ENCODE measurements at regions not wholly inside any gene's neighbourhood (a gene's known extent, or its start where the extent isn't known, plus 50 kb on each side); places are given as distances from the start of the nearest gene placed in this dataset.

DNA sequence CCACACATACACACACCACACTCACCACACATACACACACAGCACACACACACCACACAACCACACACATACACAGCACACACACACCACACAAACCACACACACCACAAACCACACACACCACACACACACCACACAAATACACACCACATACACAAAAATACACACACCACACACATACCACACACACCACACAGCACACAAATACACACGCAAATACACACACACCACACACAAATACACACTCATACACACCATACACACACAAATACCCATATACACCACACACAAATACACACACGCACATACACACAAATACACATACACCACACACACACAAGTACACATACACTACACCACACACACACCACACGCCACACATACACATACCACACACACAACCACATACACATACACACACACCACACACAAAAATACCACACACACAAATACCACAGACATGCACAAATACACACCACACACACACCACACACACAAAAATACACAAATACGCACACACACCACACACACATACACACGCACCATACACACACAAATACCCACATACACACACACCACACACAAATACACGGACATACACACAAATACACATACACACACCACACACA is 134.6 kb upstream of the TWIST2 start:
- no peak for TF ChIP-seq POLR2A (IDR thresholded peaks at IDR 0.05)
- TF ChIP-seq, protein P1, sequence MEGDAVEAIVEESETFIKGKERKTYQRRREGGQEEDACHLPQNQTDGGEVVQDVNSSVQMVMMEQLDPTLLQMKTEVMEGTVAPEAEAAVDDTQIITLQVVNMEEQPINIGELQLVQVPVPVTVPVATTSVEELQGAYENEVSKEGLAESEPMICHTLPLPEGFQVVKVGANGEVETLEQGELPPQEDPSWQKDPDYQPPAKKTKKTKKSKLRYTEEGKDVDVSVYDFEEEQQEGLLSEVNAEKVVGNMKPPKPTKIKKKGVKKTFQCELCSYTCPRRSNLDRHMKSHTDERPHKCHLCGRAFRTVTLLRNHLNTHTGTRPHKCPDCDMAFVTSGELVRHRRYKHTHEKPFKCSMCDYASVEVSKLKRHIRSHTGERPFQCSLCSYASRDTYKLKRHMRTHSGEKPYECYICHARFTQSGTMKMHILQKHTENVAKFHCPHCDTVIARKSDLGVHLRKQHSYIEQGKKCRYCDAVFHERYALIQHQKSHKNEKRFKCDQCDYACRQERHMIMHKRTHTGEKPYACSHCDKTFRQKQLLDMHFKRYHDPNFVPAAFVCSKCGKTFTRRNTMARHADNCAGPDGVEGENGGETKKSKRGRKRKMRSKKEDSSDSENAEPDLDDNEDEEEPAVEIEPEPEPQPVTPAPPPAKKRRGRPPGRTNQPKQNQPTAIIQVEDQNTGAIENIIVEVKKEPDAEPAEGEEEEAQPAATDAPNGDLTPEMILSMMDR (IDR thresholded peaks at IDR 0.05) = no peak

DNA sequence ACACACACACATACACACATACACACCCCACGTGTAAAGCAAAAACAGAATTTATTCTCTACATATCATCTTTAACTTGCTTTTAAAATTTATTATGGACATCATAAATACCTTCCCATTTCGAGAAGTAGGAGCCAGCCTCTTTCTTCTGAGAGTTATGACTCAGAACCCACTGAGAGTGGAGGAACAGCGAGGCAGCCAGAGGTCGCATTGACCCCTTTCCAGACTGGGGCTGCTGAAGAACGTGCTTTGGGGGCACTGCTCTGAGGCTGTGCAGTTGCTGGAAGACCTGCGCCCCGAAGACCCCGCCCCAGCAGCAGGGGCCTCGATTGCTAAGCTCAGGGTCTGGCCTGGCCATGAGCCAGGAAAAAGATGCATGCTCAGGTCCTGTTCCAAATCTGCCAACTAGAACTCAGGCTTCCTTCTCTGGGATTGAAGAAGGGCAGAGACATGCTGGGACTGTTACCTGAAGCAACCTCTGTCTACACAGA is 133.8 kb upstream of the TWIST2 start:
- peak overlapping the region; percentile 58 to 79 for H3K27ac ChIP-seq
- H3K4me1 ChIP-seq = peaks cover 0 to 4% of the 10 kb centered on the region in 2 donors
- no peaks in the 10 kb centered on the region for H3K27me3 ChIP-seq
- TF ChIP-seq, protein P1 (IDR thresholded peaks at IDR 0.05) = peak; percentile 7 to 22 (median 14)
- no peak for TF ChIP-seq POLR2A (IDR thresholded peaks at IDR 0.05)
- H3K9me3 ChIP-seq = no peaks in the 10 kb centered on the region
- no peak overlapping the region for H3K4me3 ChIP-seq
- no peaks in the 10 kb centered on the region for H3K36me3 ChIP-seq
- intact Hi-C loops (cut with DNase I; ENCODE audit: low total_unique reads) = no loop called here
- DNase-seq = peak; percentile 63 to 78

More for the DNA sequence above, 134.6 kb upstream of the TWIST2 start:
- Histone ChIP-seq H3K27me3 (no peaks in the 10 kb centered on the region), H3K36me3 (no peaks in the 10 kb centered on the region), H3K27ac (peak overlapping the region; percentile 53 to 79), H3K4me3 (no peak overlapping the region), H3K4me1 (peaks cover 0 to 4% of the 10 kb centered on the region in 2 donors), H3K9me3 (no peaks in the 10 kb centered on the region)
- no peak for DNase-seq
- intact Hi-C loops (cut with DNase I; ENCODE audit: low total_unique reads) = no loop called here

DNA sequence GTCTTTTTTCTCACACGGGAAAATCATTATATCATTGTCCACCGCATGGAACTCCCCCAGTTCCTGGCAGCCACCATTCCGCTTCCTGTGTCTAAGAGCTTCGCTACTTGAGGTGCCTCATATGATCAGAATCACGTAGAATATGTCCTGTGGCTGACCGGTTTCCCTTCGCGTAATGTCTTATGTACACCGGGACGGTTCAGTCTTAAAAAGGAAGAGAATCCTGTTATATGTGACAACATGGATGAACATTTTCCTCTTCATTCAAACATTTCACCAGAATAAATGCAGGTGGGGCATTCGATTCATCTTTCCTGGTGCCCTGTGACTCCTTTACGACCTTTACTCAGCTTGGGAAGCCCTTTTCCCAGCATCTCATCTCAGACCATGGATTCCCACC is 131.7 kb upstream of the TWIST2 start:
- no peak for DNase-seq
- intact Hi-C loops (cut with DNase I; ENCODE audit: low total_unique reads) = no loop called here
- no peak for TF ChIP-seq POLR2A (IDR thresholded peaks at IDR 0.05)
- Histone ChIP-seq H3K27me3 (no peaks in the 10 kb centered on the region), H3K9me3 (no peaks in the 10 kb centered on the region), H3K27ac (no peak overlapping the region), H3K4me3 (no peak overlapping the region), H3K4me1 (no peaks in the 10 kb centered on the region), H3K36me3 (no peaks in the 10 kb centered on the region)

DNA sequence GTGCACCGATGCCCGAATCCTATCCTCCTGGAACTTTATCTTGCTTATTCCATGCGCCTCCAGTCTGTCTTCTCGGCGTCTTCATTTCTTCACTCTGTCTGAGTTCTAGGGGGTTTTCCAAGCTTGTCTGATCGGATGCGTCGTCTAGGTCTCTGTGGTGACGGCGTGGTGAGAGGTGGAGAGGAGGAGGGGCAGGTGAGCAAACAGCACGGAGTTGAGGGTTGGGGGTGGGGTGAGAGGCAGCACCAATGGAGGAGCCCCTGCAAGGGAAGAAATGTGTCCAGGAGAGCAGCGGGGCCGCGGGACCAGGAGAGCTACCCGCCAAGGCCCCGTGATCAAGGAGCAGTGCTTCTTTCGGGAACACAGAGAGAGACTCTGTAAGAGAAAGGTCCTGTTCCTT is 131.3 kb upstream of the TWIST2 start:
- no peaks in the 10 kb centered on the region for H3K36me3 ChIP-seq
- no peaks in the 10 kb centered on the region for H3K9me3 ChIP-seq
- DNase-seq = no peak
- H3K4me3 ChIP-seq = no peak overlapping the region
- no peak for TF ChIP-seq POLR2A (IDR thresholded peaks at IDR 0.05)
- TF ChIP-seq, protein P1 (IDR thresholded peaks at IDR 0.05) = no peak
- no peaks in the 10 kb centered on the region for H3K27me3 ChIP-seq
- no peak overlapping the region for H3K27ac ChIP-seq
- intact Hi-C loops (cut with DNase I; ENCODE audit: low total_unique reads) = no loop called here
- no peaks in the 10 kb centered on the region for H3K4me1 ChIP-seq

DNA sequence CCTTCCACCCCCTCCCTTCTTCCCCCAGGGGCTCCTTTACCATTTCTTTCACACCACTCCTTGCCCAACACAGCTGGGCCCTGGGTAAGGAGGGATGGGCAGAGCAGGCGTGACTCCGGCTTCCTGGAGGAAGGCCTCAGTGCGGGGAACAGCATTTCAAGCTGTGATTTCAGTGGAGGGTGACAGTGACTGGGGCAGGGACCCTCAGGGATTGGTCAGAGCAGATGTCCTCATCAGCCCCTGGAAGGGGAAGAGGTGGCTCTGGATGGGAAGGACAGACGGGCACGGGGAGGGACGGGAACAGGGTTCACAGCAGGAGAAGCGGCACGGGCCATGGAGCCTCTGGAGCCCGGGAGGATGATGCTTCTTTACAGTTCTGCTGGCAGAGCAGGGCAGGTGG is 130.8 kb upstream of the TWIST2 start:
- Histone ChIP-seq H3K27me3 (no peaks in the 10 kb centered on the region), H3K4me1 (no peaks in the 10 kb centered on the region), H3K4me3 (no peak overlapping the region), H3K27ac (no peak overlapping the region), H3K9me3 (no peaks in the 10 kb centered on the region), H3K36me3 (no peaks in the 10 kb centered on the region)
- TF ChIP-seq, protein P1 (IDR thresholded peaks at IDR 0.05) = no peak
- TF ChIP-seq POLR2A (IDR thresholded peaks at IDR 0.05) = no peak
- intact Hi-C loops (cut with DNase I; ENCODE audit: low total_unique reads) = no loop called here
- no peak for DNase-seq

Measured in uterus (tissue), 3 donors.